ENCODE measurements at regions not wholly inside any gene's neighbourhood (a gene's known extent, or its start where the extent isn't known, plus 50 kb on each side); places are given as distances from the start of the nearest gene placed in this dataset.

DNA sequence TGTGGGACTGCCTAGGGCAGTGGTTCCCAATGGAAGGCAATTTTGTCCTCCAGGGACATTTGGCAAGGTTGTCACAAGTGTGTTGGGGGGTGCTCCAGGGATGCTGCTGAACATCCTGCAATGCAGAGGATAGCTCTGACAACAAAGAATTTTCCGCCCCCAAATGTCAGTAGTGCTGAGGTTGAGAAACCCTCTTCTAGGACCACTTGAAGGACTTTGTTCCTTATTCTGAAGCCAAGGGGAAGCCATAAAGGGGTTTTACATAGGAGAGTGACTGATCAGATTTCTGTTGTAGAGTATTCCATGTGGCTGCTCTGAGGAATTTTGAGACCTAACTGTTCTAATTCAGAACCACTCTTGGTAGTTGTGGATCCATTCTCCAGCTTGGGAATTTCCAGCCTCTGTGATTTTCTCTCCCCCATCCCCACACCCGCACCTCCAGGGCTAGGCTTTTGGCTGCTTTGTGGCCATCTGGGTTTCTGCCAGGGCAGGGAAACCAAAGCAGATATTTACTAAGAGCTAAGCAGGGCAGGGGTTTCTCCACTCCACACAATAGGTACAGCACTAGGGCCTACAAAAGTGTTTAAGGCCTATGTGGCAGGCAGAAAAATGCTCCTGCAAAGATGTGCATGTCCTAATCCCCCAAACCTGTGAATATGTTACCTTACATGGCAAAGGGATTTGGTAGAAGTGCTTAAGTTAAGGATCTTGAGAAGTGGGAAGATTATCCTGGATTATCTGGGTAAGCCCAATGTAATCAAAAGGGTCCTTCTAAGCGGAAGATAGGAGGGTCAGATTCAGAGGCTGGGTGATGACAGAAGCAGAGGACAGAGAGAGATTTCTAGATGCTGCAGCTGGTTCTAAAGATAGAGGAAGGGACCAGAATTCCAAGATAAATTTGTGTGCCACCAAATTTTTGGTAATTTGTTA lies 135.4 kb downstream of the TMEM17 start:
- DNase-seq (ENCODE audit: low read depth in 4 of 4, low spot score in 3 of 4) = no peak

GRCh38 chr2:62369541-62370202 lies 136.3 kb downstream of the TMEM17 start:
- DNase-seq (ENCODE audit: low read depth in 4 of 4, low spot score in 3 of 4) = no peak

- DNase-seq (ENCODE audit: low read depth in 4 of 4, low spot score in 3 of 4) = no peak
Measured at GRCh38 chr2:62364791-62365528, 141.0 kb downstream of the TMEM17 start.

DNA sequence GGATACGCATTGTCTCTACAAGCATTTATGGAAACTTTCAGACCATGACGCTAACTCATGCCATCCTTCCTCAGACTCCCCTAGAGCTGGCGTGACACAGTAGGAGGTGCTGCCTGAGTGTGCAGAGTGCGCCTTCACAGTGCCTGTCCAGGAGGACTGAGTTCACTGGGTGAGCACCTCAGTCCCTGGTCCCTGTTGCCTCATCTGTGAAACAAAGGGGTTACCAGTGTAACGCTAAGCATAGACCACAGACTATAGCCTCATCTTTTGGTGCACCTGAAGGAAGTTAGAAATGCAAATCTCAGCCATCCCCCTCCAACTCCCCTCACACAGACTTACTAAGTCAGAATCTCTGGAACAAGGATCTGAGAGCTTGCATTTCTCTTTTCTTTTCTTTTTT lies 142.8 kb downstream of the TMEM17 start:
- no peak for DNase-seq (ENCODE audit: low read depth in 4 of 4, low spot score in 3 of 4)

- DNase-seq (ENCODE audit: low read depth in 4 of 4, low spot score in 3 of 4) = no peak
Measured at GRCh38 chr2:62362561-62362960, 143.4 kb downstream of the TMEM17 start.

- DNase-seq (ENCODE audit: low read depth in 4 of 4, low spot score in 3 of 4) = no peak
Measured at GRCh38 chr2:62361964-62362363, 144.0 kb downstream of the TMEM17 start.

DNA sequence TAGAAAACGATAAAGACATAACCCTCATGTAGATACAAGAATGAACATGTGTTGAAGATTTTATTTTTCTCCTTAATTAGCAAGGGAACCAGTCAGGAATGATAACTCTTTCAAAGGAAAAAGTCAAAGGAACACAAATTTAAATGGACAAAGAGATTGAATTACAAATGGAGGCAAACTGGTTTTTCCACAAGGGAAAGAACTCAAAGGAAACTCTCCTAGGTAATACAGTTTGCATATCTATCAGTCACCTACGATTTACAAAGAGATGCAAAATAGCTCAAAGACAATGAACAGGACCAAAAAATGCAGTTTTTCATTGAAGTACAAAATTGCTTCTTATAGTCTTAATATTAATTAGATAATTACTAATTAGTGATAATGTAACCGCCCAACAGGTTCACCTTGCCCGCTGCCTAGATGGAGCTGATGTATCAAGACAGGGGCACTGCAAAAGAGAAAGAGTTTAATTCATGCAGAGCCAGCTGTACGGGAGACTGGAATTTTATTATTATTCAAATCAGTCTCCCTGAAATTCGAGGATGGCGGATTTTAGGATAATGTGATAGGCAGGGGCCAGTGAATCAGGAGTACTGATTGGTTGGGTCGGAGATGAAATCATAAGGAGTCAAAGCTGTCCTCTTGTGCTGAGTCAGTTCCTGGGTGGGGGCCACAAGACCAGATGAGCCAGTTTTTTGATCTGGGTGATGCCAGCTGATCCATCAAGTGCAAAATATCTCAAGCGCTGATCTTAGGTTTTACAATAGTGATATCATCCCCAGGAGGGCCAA lies 151.0 kb downstream of the TMEM17 start:
- no peak for DNase-seq (ENCODE audit: low read depth in 4 of 4, low spot score in 3 of 4)

DNA sequence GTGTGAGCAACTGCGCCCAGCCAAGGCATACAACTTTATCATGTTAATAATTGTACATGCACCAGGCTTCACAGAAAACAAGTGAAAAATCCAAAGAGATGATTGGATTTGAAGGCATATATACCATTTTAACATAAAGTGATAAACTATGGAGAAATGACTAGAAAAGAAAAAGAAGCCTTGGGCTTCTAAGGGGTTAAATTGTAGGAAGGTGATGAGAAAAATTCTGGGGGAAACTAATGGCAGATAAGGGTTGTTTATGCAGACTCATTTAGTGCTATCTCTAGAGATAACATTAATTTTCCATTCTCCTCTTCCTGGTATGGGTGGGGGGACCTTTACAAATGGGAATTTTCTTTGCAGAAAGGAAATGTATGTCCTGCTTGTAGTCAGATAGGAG lies 154.0 kb downstream of the TMEM17 start:
- no peak for DNase-seq (ENCODE audit: low read depth in 4 of 4, low spot score in 3 of 4)

DNA sequence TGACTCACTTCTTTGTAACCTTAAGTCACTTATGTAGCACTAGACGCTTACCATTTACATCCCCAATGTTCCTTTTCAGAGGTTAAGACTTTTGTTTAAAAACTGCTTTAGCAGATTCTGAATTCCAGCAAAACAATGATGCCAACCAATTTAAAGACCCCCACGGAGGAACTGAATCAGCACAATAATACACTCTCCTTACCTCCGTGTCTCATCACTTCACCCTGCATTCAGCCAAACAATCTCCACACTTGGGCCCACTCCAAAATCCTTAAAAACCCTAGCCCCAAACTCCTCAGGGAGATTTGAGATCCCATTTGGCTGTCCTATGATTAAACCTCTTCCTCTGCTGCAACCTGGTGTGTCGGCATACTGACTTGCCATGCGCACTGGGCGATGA lies 153.9 kb downstream of the B3GNT2 start:
- no peak for DNase-seq (ENCODE audit: low read depth in 4 of 4, low spot score in 3 of 4)

GRCh38 chr2:62348700-62349099 lies 152.8 kb downstream of the B3GNT2 start:
- no peak for DNase-seq (ENCODE audit: low read depth in 4 of 4, low spot score in 3 of 4)

DNA sequence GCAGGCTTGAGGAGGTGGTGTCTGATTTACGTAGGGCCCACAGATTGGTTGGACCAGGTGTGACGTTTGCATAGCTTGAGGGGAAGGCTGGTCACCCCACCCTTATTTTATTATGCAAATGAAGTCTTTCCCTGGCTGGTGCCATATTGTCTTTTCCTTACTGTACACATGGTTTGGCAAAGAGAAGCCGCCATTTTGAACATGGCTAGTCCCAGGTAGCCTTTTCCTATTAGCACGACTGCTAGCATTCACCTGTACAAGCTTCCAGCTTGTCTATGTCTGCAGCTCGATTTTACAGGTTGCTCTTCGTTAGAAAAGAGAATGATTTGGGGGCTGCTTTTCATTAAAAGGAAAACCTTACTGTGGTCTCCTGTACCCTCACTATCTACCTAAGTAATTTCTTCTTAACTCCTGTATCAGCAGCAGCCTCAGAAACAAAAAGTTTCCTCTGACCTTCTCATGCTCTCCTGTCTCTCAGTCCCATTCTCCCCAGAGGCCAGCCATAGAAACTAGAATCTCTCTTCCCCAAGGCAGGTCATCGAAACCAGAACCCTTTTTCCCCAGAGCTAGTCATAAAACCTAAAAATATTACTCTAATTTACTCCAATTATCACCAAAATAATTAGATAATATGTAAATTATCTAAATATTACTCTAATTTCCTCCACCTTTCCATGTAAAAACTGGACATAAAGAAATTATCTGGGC lies 151.8 kb downstream of the B3GNT2 start:
- DNase-seq (ENCODE audit: low read depth in 4 of 4, low spot score in 3 of 4) = no peak

DNA sequence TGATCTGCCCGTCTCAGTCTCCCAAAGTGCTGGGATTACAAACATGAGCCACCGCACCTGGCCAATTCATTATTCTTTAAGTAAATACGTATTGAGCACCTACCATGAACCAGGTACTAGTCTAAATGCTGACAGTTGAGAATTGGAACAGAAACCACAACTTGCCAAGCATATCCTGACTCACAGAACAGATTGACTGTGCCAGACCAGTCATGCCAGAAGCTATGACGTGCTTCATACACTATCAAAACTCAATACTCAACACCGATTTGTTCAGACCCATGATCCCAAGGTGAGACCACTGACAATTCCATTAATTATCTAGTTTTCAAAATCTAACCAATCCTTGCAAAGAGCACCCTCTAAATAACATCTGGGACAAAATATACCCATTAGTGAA lies 148.6 kb downstream of the B3GNT2 start:
- no peak for DNase-seq (ENCODE audit: low read depth in 4 of 4, low spot score in 3 of 4)

GRCh38 chr2:62343636-62344337 lies 147.9 kb downstream of the B3GNT2 start:
- DNase-seq (ENCODE audit: low read depth in 4 of 4, low spot score in 3 of 4) = no peak

- DNase-seq (ENCODE audit: low read depth in 4 of 4, low spot score in 3 of 4) = no peak
Measured at GRCh38 chr2:62343206-62343605, 147.3 kb downstream of the B3GNT2 start.

DNA sequence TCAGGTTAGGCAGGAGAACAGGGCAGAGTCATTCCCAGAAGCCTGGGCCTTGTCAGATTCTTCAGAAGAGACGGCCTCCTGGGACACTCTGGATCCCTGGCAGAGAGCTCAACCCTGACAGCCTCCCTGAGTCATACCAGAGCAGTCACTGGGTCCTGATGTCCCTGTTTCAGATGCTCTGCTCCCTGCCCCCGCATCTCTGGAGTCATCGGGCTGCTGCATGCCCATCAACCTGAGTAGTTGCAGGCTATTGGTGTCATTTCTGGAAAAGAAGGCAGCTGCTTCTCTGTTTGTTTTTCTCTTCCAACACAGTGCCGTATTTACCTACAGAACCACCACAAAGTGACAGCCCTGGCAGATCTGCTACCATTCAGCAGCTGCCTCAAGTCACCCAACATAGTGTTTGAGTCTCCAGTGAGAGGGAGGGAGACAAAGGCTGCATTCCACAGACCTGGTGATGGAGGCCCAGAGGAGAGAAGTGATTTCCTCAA lies 145.1 kb downstream of the B3GNT2 start:
- no peak for DNase-seq (ENCODE audit: low read depth in 4 of 4, low spot score in 3 of 4)

DNA sequence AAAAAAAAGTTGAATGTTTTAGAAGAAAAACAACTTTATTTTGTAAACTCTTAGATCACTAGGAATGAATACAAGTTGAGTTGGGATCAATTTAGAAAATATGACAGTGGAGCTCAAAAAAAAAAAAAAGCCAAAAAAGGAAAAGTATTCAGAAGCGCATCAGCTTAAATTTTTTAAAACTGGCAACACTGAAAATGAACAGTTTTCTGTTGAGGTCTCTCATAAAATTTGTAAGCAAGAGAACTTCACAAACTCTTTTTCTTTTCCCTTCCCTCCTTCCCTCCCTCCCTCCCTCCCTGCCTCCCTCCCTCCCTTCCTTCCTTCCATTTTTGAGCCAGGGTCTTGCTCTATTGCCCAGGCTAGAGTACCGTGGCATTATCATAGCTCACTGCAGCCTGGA lies 143.9 kb downstream of the B3GNT2 start:
- no peak for DNase-seq (ENCODE audit: low read depth in 4 of 4, low spot score in 3 of 4)

- DNase-seq (ENCODE audit: low read depth in 4 of 4, low spot score in 3 of 4) = no peak
Measured at GRCh38 chr2:62339413-62339812, 143.5 kb downstream of the B3GNT2 start.

- no peak for DNase-seq (ENCODE audit: low read depth in 4 of 4, low spot score in 3 of 4)
Measured at GRCh38 chr2:62338111-62338510, 142.2 kb downstream of the B3GNT2 start.

- no peak for DNase-seq (ENCODE audit: low read depth in 4 of 4, low spot score in 3 of 4)
Measured at GRCh38 chr2:62337403-62337802, 141.5 kb downstream of the B3GNT2 start.
